ENCODE measurements at regions not wholly inside any gene's neighbourhood (a gene's known extent, or its start where the extent isn't known, plus 50 kb on each side); places are given as distances from the start of the nearest gene placed in this dataset.
"Not testable (repeated sequence)": the region's sequence is repeated elsewhere in the genome, so short reads cannot be mapped to it uniquely, and the experiment has no call there.

DNA sequence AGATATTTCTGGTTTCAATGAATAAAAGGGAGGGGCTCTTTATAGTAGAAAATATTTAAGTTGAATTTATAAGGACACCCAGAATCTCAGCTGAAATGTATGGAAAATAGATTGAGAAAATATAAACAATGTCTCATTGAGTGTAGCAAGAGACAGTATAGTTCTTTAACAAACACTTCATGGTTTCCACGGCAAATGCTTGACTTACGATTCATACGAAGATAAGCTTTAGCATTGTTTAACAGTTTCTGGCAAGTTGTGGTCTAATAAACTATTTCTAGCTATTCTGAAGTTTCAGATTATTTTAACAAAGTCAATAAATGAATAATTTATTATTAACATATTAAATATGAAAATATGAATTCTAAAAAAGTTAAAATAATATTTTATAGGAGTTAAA lies 1419.4 kb downstream of the KCNT2 start:
- TF ChIP-seq, protein P1, sequence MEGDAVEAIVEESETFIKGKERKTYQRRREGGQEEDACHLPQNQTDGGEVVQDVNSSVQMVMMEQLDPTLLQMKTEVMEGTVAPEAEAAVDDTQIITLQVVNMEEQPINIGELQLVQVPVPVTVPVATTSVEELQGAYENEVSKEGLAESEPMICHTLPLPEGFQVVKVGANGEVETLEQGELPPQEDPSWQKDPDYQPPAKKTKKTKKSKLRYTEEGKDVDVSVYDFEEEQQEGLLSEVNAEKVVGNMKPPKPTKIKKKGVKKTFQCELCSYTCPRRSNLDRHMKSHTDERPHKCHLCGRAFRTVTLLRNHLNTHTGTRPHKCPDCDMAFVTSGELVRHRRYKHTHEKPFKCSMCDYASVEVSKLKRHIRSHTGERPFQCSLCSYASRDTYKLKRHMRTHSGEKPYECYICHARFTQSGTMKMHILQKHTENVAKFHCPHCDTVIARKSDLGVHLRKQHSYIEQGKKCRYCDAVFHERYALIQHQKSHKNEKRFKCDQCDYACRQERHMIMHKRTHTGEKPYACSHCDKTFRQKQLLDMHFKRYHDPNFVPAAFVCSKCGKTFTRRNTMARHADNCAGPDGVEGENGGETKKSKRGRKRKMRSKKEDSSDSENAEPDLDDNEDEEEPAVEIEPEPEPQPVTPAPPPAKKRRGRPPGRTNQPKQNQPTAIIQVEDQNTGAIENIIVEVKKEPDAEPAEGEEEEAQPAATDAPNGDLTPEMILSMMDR (conservative IDR thresholded peaks at IDR 0.05; ENCODE audit: low read depth, low read length) = no peak
- DNase-seq (ENCODE audit: low read depth) = no peak
- H3K4me3 ChIP-seq (ENCODE audit: low read depth, low read length) = no peak overlapping the region

DNA sequence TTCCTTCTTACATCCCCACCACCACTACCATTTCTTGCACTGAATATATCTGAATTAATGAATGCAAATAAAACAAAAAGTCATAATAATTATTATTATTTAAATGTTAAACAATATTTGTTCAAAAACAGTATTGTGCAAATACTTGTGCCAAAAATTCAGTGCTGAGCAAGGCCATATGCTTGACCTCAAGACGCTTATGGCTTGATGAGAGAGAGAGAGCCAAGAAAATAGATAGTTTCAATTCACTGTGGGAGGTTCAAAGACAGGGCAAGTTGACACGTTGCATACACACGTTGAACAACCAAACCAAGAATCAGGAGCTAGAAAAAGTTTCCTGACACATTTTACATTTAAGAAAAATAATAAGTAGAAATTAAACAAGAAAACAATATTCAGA lies 1421.7 kb downstream of the KCNT2 start:
- TF ChIP-seq, protein P1 (conservative IDR thresholded peaks at IDR 0.05; ENCODE audit: low read depth, low read length) = no peak
- no peak overlapping the region for H3K4me3 ChIP-seq (ENCODE audit: low read depth, low read length)
- DNase-seq (ENCODE audit: low read depth) = no peak

DNA sequence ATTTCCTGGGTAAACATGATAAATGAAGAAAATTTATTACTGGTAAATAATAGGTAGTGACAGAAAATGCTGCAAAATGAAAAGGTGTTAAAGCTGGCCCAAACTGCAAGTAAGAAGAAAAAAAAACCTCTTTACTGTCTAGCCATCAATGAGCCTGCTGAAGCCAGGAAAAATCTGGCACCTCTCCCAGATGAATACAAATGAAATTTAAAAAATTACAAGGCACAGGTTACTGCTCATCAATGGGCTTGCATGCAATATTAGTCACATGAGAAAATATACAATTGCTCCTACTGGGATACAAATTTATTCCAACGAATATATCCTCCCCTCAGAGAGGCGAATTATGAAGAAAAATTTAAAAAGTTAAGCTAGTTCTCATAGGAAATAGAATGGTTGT lies 1422.5 kb downstream of the KCNT2 start:
- no peak for DNase-seq (ENCODE audit: low read depth)
- TF ChIP-seq, protein P1 (conservative IDR thresholded peaks at IDR 0.05; ENCODE audit: low read depth, low read length) = no peak
- no peak overlapping the region for H3K4me3 ChIP-seq (ENCODE audit: low read depth, low read length)

DNA sequence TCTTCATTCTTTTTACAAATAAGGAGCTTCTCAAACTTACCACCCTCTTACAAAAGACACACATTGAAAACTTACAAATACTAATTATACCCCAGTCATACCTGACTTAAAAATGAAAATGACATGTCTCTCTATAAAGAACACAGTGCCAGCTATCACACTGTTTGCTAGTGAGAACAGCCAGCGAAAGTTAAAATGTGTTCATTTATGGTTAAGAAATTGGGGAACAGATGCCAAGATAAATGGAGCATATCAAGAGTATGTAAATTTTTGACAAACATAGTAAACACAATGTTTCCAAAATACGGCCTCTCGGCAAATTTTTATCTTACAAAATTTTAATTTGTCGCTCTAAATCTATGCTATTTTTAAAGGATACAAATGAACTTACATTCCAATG lies 1422.9 kb downstream of the KCNT2 start:
- DNase-seq (ENCODE audit: low read depth) = no peak
- no peak overlapping the region for H3K4me3 ChIP-seq (ENCODE audit: low read depth, low read length)
- TF ChIP-seq, protein P1 (conservative IDR thresholded peaks at IDR 0.05; ENCODE audit: low read depth, low read length) = no peak

DNA sequence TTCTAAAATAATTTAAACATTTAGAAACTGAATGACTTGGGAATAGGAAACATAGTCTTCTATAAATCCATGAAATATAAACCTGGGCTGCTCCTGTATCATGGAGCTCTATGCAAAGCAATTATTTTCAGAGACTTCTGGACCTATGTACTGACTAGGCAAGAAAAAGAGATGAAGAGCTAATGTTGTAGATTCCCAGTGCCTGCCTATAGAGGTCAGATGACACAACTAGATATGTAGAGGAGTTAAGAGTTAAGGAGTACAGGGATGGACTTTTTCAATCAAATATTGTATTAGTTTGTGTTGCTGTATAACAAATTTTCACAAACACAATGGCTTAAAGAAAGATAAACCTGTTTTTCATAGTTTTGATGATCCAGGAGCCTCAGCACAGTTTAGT lies 1434.5 kb downstream of the KCNT2 start:
- H3K4me3 ChIP-seq (ENCODE audit: low read depth, low read length) = no peak overlapping the region

DNA sequence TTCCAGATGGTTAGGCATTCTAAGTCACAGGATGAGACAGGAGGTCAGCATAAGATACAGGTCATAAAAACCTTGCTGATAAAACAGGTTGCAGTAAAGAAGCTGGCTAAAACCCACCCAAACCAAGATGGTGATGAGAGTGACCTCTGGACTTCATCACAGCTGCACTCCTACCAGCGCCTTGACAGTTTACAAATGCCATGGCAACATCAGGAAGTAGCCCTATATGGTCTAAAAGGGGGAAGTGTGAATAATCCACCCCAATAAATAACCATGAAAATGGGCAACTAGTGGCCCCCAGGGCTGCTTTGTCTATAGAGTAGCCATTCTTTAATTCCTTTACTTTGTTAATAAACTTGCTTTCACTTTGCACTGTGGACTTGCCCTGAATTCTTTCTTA lies 1448.4 kb downstream of the KCNT2 start:
- DNase-seq (ENCODE audit: low read depth) = not testable (repeated sequence)

More for the DNA sequence above, 1434.5 kb downstream of the KCNT2 start:
- no peak for DNase-seq (ENCODE audit: low read depth)
- TF ChIP-seq, protein P1 (conservative IDR thresholded peaks at IDR 0.05; ENCODE audit: low read depth, low read length) = no peak

DNA sequence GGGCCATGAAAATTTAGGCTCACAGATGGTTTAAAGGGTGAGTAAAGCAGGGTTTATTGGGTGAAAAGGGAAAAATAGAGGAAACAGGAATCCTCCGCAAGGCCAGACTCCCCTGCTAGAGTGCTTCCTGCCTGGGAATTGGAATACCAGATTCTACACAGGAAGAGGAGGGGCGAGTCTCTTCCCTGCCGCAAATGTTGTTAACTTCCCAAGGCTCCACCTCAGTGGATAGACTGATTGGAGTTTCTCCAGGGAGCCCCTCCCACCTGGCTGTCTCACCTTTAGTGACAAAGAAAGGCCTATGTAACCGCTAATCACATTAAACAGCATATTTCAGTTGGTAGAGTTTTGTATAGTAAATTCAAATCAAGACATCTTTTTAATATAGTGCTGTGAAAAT lies 1450.1 kb downstream of the KCNT2 start:
- no peak overlapping the region for H3K4me3 ChIP-seq (ENCODE audit: low read depth, low read length)
- no peak for DNase-seq (ENCODE audit: low read depth)
- TF ChIP-seq, protein P1 (conservative IDR thresholded peaks at IDR 0.05; ENCODE audit: low read depth, low read length) = no peak

More for the DNA sequence above, 1448.4 kb downstream of the KCNT2 start:
- H3K4me3 ChIP-seq (ENCODE audit: low read depth, low read length) = not testable (repeated sequence)

DNA sequence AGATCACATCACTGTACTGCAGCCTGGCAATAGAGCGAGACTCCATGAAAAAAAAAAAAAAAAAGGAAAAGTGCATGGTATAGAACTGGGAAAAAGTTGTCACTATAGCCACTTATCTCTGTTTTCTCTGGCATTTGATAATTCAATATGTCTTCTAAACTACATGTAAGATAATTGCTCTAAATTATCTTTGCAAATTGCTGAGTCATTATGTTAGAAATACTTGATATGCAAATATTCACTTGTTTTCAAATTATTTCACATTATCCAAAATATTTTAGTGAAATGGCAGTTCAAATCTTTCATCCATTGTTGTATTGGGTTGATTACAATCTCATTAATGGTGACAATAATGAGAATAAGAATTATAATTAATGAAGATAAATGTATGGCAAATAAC lies 1455.1 kb downstream of the KCNT2 start:
- no peak overlapping the region for H3K4me3 ChIP-seq (ENCODE audit: low read depth, low read length)
- no peak for DNase-seq (ENCODE audit: low read depth)
- TF ChIP-seq, protein P1 (conservative IDR thresholded peaks at IDR 0.05; ENCODE audit: low read depth, low read length) = no peak

Data from epithelial cell of proximal tubule (primary cell).